ENCODE measurements at regions not wholly inside any gene's neighbourhood (a gene's known extent, or its start where the extent isn't known, plus 50 kb on each side); places are given as distances from the start of the nearest gene placed in this dataset.

- H3K27ac ChIP-seq: no peak overlapping the region
- H3K4me1 ChIP-seq: no peaks in the 10 kb centered on the region
- DNase-seq (ENCODE audit: low read depth in 1 of 2, low spot score in 1 of 2): no peak
- no peak for ATAC-seq
- H3K4me3 ChIP-seq: no peak overlapping the region
- H3K9me3 ChIP-seq: peaks cover 74% of the 10 kb centered on the region
- POLR2A ChIA-PET: no interaction called here
- CTCF ChIA-PET: interaction anchor here (2.8 kb wide), 1 partner anchor 12 kb away, joined by 13 read pairs; no protein-coding TSS in a partner anchor
- no peak for TF ChIP-seq REST (IDR thresholded peaks at IDR 0.05)
- no peak for FAIRE-seq
- WGBS (ENCODE audit: missing lambda C conversion rate): 67% methylated on average over 15 of the region's 21 CpGs
- no peak overlapping the region for H3K4me2 ChIP-seq
Measured at GRCh38 chr2:238772635-238773297, 75.1 kb upstream of the TWIST2 start.

GRCh38 chr2:238773472-238773871 is 74.4 kb upstream of the TWIST2 start:
- WGBS (ENCODE audit: missing lambda C conversion rate): 69% methylated on average over 14 of the region's 14 CpGs
- no peak overlapping the region for H3K4me3 ChIP-seq
- H3K27ac ChIP-seq: no peak overlapping the region
- FAIRE-seq (no peak), DNase-seq (ENCODE audit: low read depth in 1 of 2, low spot score in 1 of 2) (no peak), ATAC-seq (no peak)
- H3K9me3 ChIP-seq: peaks cover 74% of the 10 kb centered on the region
- no peak for TF ChIP-seq USF2 (IDR thresholded peaks at IDR 0.05)
- no peak for TF ChIP-seq ZNF302 (CRISPR knock-in tag; IDR thresholded peaks at IDR 0.05)
- TF ChIP-seq NPAS2 (CRISPR knock-in tag; IDR thresholded peaks at IDR 0.05; ENCODE audit: borderline replicate concordance): no peak
- no peak for TF ChIP-seq EHF (CRISPR knock-in tag; IDR thresholded peaks at IDR 0.05)
- TF ChIP-seq FOSB (CRISPR knock-in tag; IDR thresholded peaks at IDR 0.05): no peak
- no peak for TF ChIP-seq TP53 (CRISPR knock-in tag; IDR thresholded peaks at IDR 0.05)
- no peak for TF ChIP-seq RARB (CRISPR knock-in tag; IDR thresholded peaks at IDR 0.05)
- TF ChIP-seq GATA3 (IDR thresholded peaks at IDR 0.05; ENCODE audit: borderline replicate concordance): no peak
- no peak for TF ChIP-seq RAD21 (conservative IDR thresholded peaks at IDR 0.05 in 1 of 2, IDR thresholded peaks at IDR 0.05 in 1 of 2)
- no peak for TF ChIP-seq REST (IDR thresholded peaks at IDR 0.05)
- no peak for TF ChIP-seq CEBPB (IDR thresholded peaks at IDR 0.05)
- TF ChIP-seq RFX5 (IDR thresholded peaks at IDR 0.05): no peak
- TF ChIP-seq HEYL (CRISPR knock-in tag; IDR thresholded peaks at IDR 0.05): no peak
- TF ChIP-seq EHMT2 (IDR thresholded peaks at IDR 0.05; ENCODE audit: low read depth): no peak
- no peak for TF ChIP-seq MYC (IDR thresholded peaks at IDR 0.05; ENCODE audit: borderline replicate concordance, low read length)
- H3K4me2 ChIP-seq: no peak overlapping the region
- CTCF ChIA-PET: interaction anchor here (2.8 kb wide), 1 partner anchor 12 kb away, joined by 13 read pairs; no protein-coding TSS in a partner anchor
- no peaks in the 10 kb centered on the region for H3K4me1 ChIP-seq
- POLR2A ChIA-PET: no interaction called here

Data from A549 (cell line).